ENCODE measurements at regions not wholly inside any gene's neighbourhood (a gene's known extent, or its start where the extent isn't known, plus 50 kb on each side); places are given as distances from the start of the nearest gene placed in this dataset.

DNA sequence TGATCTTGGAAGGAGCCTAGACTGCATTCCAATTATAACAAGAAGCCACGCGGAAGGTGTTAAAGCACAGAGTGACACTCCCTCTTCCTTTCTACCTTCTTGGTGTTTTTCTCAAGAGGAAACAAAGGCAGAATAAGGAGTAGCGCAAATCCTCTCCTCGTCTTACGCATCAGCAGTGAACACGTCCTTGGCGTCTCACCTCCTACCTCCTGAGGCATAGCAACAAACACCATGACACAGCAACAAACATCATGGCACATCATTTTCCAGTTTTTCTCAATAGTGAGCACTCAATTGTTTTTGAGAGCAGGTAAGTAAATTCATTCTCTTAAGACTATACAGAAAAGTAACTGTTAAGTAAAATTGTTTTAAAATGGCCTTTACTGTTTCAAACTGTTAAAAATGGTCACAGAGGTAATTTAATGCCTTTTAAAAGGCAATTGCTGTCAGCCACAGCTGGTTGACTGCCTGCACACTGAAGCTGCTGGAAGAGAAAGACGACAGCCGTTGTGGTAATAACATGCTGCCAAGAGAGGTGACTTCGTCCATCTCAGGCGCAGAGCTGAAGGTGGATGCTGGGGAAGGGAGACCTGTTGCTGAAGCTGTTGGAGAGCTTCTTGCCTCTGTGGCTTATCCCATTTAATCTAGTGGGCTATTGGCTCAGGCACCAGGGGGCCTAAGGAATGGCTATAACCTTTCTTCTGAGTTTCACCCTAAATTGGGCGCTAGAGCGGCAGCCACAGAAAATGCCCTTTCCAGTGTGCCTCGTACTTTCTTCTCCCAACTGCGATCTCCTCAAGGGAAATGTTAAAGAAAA is 703.7 kb downstream of the UQCRFS1 start:
- TF ChIP-seq, protein P1, sequence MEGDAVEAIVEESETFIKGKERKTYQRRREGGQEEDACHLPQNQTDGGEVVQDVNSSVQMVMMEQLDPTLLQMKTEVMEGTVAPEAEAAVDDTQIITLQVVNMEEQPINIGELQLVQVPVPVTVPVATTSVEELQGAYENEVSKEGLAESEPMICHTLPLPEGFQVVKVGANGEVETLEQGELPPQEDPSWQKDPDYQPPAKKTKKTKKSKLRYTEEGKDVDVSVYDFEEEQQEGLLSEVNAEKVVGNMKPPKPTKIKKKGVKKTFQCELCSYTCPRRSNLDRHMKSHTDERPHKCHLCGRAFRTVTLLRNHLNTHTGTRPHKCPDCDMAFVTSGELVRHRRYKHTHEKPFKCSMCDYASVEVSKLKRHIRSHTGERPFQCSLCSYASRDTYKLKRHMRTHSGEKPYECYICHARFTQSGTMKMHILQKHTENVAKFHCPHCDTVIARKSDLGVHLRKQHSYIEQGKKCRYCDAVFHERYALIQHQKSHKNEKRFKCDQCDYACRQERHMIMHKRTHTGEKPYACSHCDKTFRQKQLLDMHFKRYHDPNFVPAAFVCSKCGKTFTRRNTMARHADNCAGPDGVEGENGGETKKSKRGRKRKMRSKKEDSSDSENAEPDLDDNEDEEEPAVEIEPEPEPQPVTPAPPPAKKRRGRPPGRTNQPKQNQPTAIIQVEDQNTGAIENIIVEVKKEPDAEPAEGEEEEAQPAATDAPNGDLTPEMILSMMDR (IDR thresholded peaks at IDR 0.05; ENCODE audit: control extremely low read depth, extremely low read depth, low read depth, missing control alignments) = no peak
- ChIA-PET POLR2A (no interaction called here), CTCF (no interaction called here)
- DNase-seq (ENCODE audit: extremely low spot score) = no peak

DNA sequence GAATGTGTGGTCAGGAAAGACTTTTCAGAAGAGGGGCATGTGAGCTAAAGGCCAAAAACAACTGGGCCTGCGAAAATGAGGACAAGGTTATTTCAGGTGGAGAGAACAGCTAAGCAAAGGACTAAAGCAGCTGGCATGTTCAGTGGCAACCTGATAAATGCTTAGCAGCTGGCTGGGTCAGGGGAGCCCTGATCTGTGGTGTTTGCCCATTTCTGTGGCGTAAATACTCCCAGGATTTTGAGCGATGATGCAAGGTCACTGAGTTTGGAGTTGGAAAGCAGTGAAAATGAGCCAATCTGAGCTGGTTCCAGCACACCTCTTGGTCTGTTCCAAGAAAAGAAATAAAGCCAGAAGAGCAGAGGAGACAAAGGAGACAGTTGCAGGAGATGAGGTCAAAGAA is 704.3 kb downstream of the UQCRFS1 start:
- TF ChIP-seq, protein P1 (IDR thresholded peaks at IDR 0.05; ENCODE audit: control extremely low read depth, extremely low read depth, low read depth, missing control alignments) = no peak
- DNase-seq (ENCODE audit: extremely low spot score) = no peak
- POLR2A ChIA-PET = no interaction called here
- CTCF ChIA-PET = no interaction called here

DNA sequence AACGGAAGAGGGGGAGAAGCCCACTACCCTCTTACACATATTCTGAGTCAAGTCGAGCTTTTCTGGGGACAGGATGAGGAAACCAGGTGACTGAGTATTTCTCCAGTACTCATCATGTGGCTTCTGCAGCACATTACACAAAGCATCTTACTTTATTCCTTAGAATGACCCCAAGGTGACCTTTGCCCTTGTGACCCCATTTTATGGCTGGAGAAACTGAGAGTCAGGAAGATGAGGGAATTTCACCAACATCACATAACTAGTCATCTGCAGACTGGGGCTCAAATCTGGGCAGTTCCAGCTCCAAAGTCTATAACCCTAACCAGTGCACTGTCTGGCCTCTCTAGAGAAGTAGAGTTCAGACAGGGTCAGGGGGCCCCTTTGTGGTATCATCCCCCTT is 707.0 kb downstream of the UQCRFS1 start:
- DNase-seq (ENCODE audit: extremely low spot score) = no peak
- TF ChIP-seq, protein P1 (IDR thresholded peaks at IDR 0.05; ENCODE audit: control extremely low read depth, extremely low read depth, low read depth, missing control alignments) = no peak
- POLR2A ChIA-PET = no interaction called here
- CTCF ChIA-PET = no interaction called here

DNA sequence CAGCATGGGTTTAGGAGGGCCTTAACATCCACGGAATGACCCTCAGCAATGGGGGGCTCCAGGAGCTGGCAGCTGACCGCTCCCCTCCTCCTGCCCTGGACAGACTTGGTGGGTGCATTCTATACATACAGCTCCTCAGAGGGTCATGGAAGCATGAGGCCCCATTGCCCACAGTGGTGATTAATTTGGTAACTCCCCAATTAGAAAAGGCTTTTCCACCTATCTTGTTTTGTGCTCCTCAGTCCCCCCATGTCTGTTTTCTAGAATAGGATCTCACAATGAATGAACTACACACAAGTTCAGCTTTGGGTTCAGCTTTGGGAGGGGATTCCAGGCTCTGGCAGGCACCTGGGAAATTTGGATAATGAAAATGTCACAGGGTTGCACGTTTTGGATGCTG is 707.8 kb downstream of the UQCRFS1 start:
- DNase-seq (ENCODE audit: extremely low spot score) = no peak
- TF ChIP-seq, protein P1 (IDR thresholded peaks at IDR 0.05; ENCODE audit: control extremely low read depth, extremely low read depth, low read depth, missing control alignments) = no peak
- CTCF ChIA-PET = no interaction called here
- POLR2A ChIA-PET = no interaction called here

DNA sequence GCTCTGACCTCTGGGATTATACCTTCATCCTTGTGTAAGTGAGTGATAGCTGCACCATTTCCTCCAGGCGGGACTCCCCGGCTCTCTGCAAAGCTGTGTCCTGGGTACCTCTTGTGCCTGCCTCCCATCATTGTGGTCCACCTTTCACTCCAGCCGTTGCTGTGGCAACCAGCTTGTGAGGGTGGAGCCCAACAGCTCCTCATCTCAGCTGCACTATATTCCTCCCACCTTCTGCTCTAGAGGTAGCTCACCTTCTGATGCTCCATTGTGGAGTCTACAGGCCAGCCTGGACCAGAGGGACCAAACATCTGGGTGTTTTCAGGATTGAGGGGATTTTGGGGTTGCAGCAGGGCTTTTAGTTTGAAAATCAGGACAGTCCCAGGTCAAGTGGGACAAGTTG is 708.2 kb downstream of the UQCRFS1 start:
- ChIA-PET CTCF (no interaction called here), POLR2A (no interaction called here)
- TF ChIP-seq, protein P1 (IDR thresholded peaks at IDR 0.05; ENCODE audit: control extremely low read depth, extremely low read depth, low read depth, missing control alignments) = no peak
- DNase-seq (ENCODE audit: extremely low spot score) = no peak

DNA sequence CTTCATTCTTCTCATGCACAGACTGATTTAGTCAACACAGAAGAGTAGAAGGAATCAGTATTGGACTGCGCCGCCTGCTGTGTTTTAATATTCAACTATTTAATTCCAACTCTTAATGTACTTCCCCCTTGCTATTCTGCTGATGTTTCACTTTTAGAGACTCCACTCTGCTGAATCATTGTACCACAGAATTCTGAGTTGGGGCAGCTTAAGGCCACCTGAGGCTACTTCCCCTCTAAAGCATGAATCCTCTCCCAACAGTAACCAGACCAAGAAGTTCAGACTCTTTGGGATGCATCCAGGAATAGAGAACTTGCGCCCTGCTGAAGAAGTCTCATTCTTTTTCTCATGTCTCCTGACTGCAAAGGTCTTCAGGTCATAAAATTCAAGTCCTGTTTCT is 708.8 kb downstream of the UQCRFS1 start:
- POLR2A ChIA-PET = no interaction called here
- TF ChIP-seq, protein P1 (IDR thresholded peaks at IDR 0.05; ENCODE audit: control extremely low read depth, extremely low read depth, low read depth, missing control alignments) = no peak
- CTCF ChIA-PET = no interaction called here
- no peak for DNase-seq (ENCODE audit: extremely low spot score)
